OCI-LY3 (cell line): ENCODE measurements at regions not wholly inside any gene's neighbourhood (a gene's known extent, or its start where the extent isn't known, plus 50 kb on each side); places are given as distances from the start of the nearest gene placed in this dataset.

Experiments
- H2AFZ ChIP-seq: fragments of 200-600, 300-600 bp; shearing (Covaris generic); 2 replicates; pipeline ENCODE4 v1.6.0; 2014; ENCODE audit warnings: antibody characterized with exemption, low read depth, low read length
- H3K27ac ChIP-seq: fragments of 200-600, 300-600 bp; sonication (generic); 2 replicates; pipeline ENCODE4 v1.5.1; 2014; ENCODE audit warnings: mild to moderate bottlenecking, low read length, moderate library complexity, mixed read lengths
- H3K27me3 ChIP-seq: fragments of 200-600, 300-600 bp; sonication (generic); 2 replicates; pipeline ENCODE4 v1.6.1; 2014; ENCODE audit warnings: low read depth, low read length, mixed read lengths
- H3K36me3 ChIP-seq: fragments of 200-600, 300-600 bp; sonication (generic); replicated peaks from 2 replicates; pipeline ENCODE3; 2014; ENCODE audit warnings: low read depth, low read length, mixed read lengths
- H3K4me1 ChIP-seq: fragments of 300-600, 200-600 bp; sonication (generic); 2 replicates; pipeline ENCODE4 v1.6.1; 2014; ENCODE audit warnings: low read length, mixed read lengths
- H3K4me2 ChIP-seq: fragments of 200-600, 300-600 bp; sonication (generic); 2 replicates; pipeline ENCODE4 v1.6.1; 2014; ENCODE audit warnings: low read length, mixed read lengths
- H3K4me3 ChIP-seq: fragments of 300-600, 200-600 bp; sonication (generic); 2 replicates; pipeline ENCODE4 v1.5.1; 2014; ENCODE audit warnings: antibody characterized with exemption, mild to moderate bottlenecking, low read length, moderate library complexity
- H3K79me2 ChIP-seq: fragments of 300-600, 200-600 bp; shearing (Covaris generic); 2 replicates; pipeline ENCODE4 v1.6.1; 2014; ENCODE audit warnings: mild to moderate bottlenecking, low read length, mixed read lengths
- H3K9ac ChIP-seq: fragments of 300-600, 200-600 bp; shearing (Covaris generic); 2 replicates; pipeline ENCODE4 v1.6.0; 2014; ENCODE audit warnings: mild to moderate bottlenecking, low read length, moderate library complexity
- H3K9me3 ChIP-seq: fragments of 200-600, 300-600 bp; shearing (Covaris generic); 2 replicates; pipeline ENCODE4 v1.6.1; 2014; ENCODE audit warnings: low read length, mixed read lengths; ENCODE audit not compliant: insufficient read depth
- H4K20me1 ChIP-seq: fragments of 200-600, 300-600 bp; sonication (generic); 2 replicates; pipeline ENCODE4 v1.6.1; 2016; ENCODE audit warnings: low read length, mixed read lengths; ENCODE audit not compliant: insufficient read depth
- EZH2phosphoT487 ChIP-seq: fragments of 200-600 bp; shearing (Covaris generic); IDR thresholded peaks from 2 replicates; pipeline ENCODE4 v1.6.1; 2018; ENCODE audit warnings: antibody characterized with exemption, mixed run types, low read depth
- TF ChIP-seq, protein P1 (sequence below): fragments of 200-600, 300-600 bp; sonication (generic); IDR thresholded peaks from 2 replicates; pipeline ENCODE4 v1.5.1; 2014; ENCODE audit warnings: antibody characterized with exemption, low read length, low read depth

DNA sequence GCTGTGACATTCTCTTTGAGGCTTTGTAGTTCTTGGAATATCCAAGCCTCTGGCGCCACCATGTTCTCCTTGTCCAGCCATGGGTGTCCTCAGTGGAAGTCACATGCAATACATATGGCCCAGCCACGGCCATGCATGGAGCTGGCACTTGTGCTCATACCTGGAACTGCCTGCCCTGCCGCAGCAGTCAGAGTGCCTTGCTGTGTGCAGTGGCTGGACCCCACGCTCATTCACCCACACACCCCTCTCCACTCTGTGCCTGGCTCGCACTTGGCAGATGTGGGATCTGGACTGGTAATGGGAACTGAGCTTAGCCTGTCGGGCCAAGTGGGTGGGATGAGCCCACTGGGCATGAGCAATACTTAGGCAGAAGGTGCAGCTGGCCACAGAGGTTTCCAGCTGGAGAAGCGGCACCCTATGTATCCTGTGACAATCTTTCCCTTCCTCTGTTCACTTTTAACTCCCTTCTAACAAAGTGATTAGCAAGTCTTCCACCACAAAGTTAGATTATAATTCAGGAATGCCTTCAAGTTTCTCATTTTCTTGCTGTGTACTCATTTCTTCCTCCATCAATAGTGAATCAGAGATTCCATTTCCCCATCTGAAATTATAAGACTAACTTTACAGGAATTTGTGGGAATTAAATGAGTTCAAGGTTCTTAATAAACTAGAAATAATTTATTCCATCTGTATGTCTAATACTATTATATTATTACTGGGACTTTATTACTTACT, 351.6 kb upstream of the NCAM2 start:
- H2AFZ ChIP-seq: no peak overlapping the region
- H3K9me3 ChIP-seq: no peaks in the 10 kb centered on the region
- H3K9ac ChIP-seq: no peak overlapping the region
- H3K27ac ChIP-seq: no peak overlapping the region
- no peak overlapping the region for H3K4me3 ChIP-seq
- H3K4me2 ChIP-seq: no peak overlapping the region
- H3K79me2 ChIP-seq: no peaks in the 10 kb centered on the region
- H3K4me1 ChIP-seq: no peaks in the 10 kb centered on the region
- H4K20me1 ChIP-seq: no peaks in the 10 kb centered on the region
- no peaks in the 10 kb centered on the region for H3K36me3 ChIP-seq
- no peak for TF ChIP-seq EZH2phosphoT487
- TF ChIP-seq, protein P1, sequence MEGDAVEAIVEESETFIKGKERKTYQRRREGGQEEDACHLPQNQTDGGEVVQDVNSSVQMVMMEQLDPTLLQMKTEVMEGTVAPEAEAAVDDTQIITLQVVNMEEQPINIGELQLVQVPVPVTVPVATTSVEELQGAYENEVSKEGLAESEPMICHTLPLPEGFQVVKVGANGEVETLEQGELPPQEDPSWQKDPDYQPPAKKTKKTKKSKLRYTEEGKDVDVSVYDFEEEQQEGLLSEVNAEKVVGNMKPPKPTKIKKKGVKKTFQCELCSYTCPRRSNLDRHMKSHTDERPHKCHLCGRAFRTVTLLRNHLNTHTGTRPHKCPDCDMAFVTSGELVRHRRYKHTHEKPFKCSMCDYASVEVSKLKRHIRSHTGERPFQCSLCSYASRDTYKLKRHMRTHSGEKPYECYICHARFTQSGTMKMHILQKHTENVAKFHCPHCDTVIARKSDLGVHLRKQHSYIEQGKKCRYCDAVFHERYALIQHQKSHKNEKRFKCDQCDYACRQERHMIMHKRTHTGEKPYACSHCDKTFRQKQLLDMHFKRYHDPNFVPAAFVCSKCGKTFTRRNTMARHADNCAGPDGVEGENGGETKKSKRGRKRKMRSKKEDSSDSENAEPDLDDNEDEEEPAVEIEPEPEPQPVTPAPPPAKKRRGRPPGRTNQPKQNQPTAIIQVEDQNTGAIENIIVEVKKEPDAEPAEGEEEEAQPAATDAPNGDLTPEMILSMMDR: no peak
- H3K27me3 ChIP-seq: no peaks in the 10 kb centered on the region

DNA sequence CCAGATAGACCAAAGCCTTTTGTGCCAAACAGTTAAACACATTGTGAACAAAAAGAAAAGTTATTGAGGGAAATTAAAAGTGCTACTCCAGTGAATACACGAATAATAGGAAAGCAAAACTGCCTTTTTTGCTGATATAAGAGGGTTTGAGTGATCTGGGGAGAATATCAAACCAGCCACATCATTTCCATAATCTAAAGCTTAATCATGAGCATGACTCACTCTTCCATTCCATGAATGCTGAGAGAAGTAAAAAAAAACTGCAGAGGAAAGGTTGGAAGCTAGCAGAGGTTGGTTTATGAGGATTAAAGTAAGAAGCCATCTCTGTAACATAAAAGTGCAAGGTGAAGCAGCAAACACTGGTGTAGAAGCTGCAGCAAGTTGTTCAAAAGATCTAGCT, 350.6 kb upstream of the NCAM2 start:
- no peaks in the 10 kb centered on the region for H3K9me3 ChIP-seq
- no peak overlapping the region for H2AFZ ChIP-seq

DNA sequence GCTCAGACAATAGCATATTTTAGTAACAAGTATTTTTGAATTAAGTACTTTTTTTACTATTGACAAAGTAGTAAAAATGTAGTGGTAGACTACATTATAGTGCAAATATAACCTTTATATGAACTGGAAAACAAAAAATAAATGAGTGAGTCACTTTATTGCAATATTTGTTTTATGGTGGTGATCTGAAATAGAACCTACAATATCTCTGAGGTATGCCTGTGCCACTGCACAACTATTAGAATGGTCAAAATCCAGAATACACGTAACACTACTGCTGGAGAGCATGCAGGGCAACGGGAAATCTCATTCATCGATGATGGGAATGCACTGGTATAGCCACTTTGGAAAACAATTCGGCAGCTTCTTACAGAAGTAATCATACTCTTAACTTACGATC, 349.0 kb upstream of the NCAM2 start:
- no peaks in the 10 kb centered on the region for H3K27me3 ChIP-seq
- no peak for TF ChIP-seq EZH2phosphoT487
- H3K4me3 ChIP-seq: no peak overlapping the region
- no peaks in the 10 kb centered on the region for H3K36me3 ChIP-seq
- H3K9me3 ChIP-seq: no peaks in the 10 kb centered on the region
- H3K4me1 ChIP-seq: no peaks in the 10 kb centered on the region
- no peak overlapping the region for H2AFZ ChIP-seq
- H3K9ac ChIP-seq: no peak overlapping the region
- H3K4me2 ChIP-seq: no peak overlapping the region
- H3K79me2 ChIP-seq: no peaks in the 10 kb centered on the region
- no peaks in the 10 kb centered on the region for H4K20me1 ChIP-seq
- H3K27ac ChIP-seq: no peak overlapping the region

More for the DNA sequence above, 350.6 kb upstream of the NCAM2 start:
- Histone ChIP-seq H3K27me3 (no peaks in the 10 kb centered on the region), H3K79me2 (no peaks in the 10 kb centered on the region), H3K4me3 (no peak overlapping the region), H3K4me2 (no peak overlapping the region), H3K36me3 (no peaks in the 10 kb centered on the region), H3K4me1 (no peaks in the 10 kb centered on the region), H3K9ac (no peak overlapping the region), H4K20me1 (no peaks in the 10 kb centered on the region), H3K27ac (no peak overlapping the region)
- TF ChIP-seq, protein P1: no peak
- no peak for TF ChIP-seq EZH2phosphoT487

DNA sequence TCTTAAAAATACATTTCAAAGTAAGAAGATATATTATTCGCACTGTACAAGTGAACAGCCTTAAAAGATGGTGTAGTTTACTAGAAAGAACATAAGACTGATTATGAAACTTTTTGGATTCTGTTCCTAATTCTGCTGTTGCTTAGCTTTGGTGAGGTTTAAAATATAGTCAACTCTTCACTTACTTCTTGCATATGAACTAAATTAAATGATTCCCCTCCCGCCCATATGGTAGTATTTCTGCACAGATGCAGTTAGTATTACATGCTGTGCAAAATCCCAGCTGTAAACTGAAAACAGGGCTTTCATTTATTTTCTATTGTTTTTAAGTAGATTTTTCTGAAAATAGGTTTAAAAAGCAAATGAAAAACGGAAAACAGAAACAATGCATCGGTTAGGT, 345.4 kb upstream of the NCAM2 start:
- H3K27me3 ChIP-seq: no peaks in the 10 kb centered on the region
- H3K9me3 ChIP-seq: no peaks in the 10 kb centered on the region
- no peak for TF ChIP-seq EZH2phosphoT487
- TF ChIP-seq, protein P1: no peak

More for the DNA sequence above, 345.4 kb upstream of the NCAM2 start:
- Histone ChIP-seq H4K20me1 (no peaks in the 10 kb centered on the region), H3K9ac (no peak overlapping the region), H3K27ac (no peak overlapping the region), H2AFZ (no peak overlapping the region), H3K4me2 (no peak overlapping the region), H3K4me1 (no peaks in the 10 kb centered on the region), H3K79me2 (no peaks in the 10 kb centered on the region), H3K4me3 (no peak overlapping the region), H3K36me3 (no peaks in the 10 kb centered on the region)
